ENCODE measurements at regions not wholly inside any gene's neighbourhood (a gene's known extent, or its start where the extent isn't known, plus 50 kb on each side); places are given as distances from the start of the nearest gene placed in this dataset.
A peak's percentile ranks its signal among the peaks of the same experiment; 100 is the strongest.

GRCh38 chr10:9603972-9604371 lies 1413.7 kb upstream of the CELF2 start:
- H2AFZ ChIP-seq (replicated peaks): no peak overlapping the region
- H3K4me3 Mint-ChIP-seq: no peak overlapping the region

DNA sequence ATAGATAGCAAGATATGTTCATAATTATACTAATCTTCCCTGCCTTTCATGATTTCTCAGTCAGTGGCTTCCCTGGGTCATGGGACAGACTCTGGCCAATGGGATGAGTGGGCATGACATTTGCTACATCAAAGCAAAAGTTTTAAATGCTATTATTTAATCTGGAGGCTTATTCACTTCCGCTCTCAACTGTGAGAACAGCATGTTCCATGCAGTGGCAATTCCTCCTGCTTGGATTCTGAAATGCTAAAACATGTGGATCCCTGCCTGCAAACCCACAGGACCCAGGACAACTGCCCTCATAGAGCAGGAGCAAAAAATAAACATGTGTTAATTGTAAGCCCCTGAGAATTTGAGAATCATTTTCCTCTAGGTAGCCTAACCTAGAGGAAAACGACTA lies 1412.4 kb upstream of the CELF2 start:
- H3K4me3 Mint-ChIP-seq: no peak overlapping the region
- Histone ChIP-seq H3K36me3 (no peaks in the 10 kb centered on the region), H3K27me3 (no peaks in the 10 kb centered on the region), H3K4me1 (no peaks in the 10 kb centered on the region), H3K79me2 (ENCODE audit: low read depth) (no peaks in the 10 kb centered on the region), H2AFZ (replicated peaks) (peak overlapping the region; percentile 19), H3K4me2 (no peak overlapping the region), H3K9me3 (ENCODE audit: low read depth) (no peaks in the 10 kb centered on the region), H3K9ac (no peak overlapping the region), H3K27ac (no peak overlapping the region), H4K20me1 (ENCODE audit: low read depth) (no peaks in the 10 kb centered on the region), H3F3A (ENCODE audit: low read depth) (no peaks in the 10 kb centered on the region), H3K4me3 (no peak overlapping the region)
- H3K9me3 Mint-ChIP-seq: no peaks in the 10 kb centered on the region
- H3K27ac Mint-ChIP-seq: no peak overlapping the region
- H3K27me3 Mint-ChIP-seq (ENCODE audit: insufficient read depth, low read depth): no peaks in the 10 kb centered on the region
- H3K36me3 Mint-ChIP-seq: no peaks in the 10 kb centered on the region
- H3K4me1 Mint-ChIP-seq: peaks cover 10% of the 10 kb centered on the region
- TF ChIP-seq EZH2 (IDR thresholded peaks at IDR 0.05) (no peak), EZH2phosphoT487 (IDR thresholded peaks at IDR 0.05) (no peak)
- TF ChIP-seq, protein P1, sequence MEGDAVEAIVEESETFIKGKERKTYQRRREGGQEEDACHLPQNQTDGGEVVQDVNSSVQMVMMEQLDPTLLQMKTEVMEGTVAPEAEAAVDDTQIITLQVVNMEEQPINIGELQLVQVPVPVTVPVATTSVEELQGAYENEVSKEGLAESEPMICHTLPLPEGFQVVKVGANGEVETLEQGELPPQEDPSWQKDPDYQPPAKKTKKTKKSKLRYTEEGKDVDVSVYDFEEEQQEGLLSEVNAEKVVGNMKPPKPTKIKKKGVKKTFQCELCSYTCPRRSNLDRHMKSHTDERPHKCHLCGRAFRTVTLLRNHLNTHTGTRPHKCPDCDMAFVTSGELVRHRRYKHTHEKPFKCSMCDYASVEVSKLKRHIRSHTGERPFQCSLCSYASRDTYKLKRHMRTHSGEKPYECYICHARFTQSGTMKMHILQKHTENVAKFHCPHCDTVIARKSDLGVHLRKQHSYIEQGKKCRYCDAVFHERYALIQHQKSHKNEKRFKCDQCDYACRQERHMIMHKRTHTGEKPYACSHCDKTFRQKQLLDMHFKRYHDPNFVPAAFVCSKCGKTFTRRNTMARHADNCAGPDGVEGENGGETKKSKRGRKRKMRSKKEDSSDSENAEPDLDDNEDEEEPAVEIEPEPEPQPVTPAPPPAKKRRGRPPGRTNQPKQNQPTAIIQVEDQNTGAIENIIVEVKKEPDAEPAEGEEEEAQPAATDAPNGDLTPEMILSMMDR (IDR thresholded peaks at IDR 0.05): no peak
- DNase-seq (ENCODE audit: low spot score): no peak

More at GRCh38 chr10:9603972-9604371, 1413.7 kb upstream of the CELF2 start:
- Histone ChIP-seq H3F3A (ENCODE audit: low read depth) (no peaks in the 10 kb centered on the region), H3K4me3 (no peak overlapping the region), H3K4me2 (no peak overlapping the region), H3K79me2 (ENCODE audit: low read depth) (no peaks in the 10 kb centered on the region), H3K27me3 (no peaks in the 10 kb centered on the region), H3K9me3 (ENCODE audit: low read depth) (no peaks in the 10 kb centered on the region), H3K27ac (no peak overlapping the region), H4K20me1 (ENCODE audit: low read depth) (no peaks in the 10 kb centered on the region), H3K4me1 (no peaks in the 10 kb centered on the region), H3K9ac (no peak overlapping the region), H3K36me3 (no peaks in the 10 kb centered on the region)
- Mint-ChIP-seq H3K36me3 (no peaks in the 10 kb centered on the region), H3K27me3 (ENCODE audit: insufficient read depth, low read depth) (no peaks in the 10 kb centered on the region), H3K27ac (no peak overlapping the region), H3K9me3 (no peaks in the 10 kb centered on the region), H3K4me1 (peaks cover 10% of the 10 kb centered on the region)
- TF ChIP-seq EZH2phosphoT487 (IDR thresholded peaks at IDR 0.05): no peak
- no peak for TF ChIP-seq EZH2 (IDR thresholded peaks at IDR 0.05)
- TF ChIP-seq, protein P1 (IDR thresholded peaks at IDR 0.05): no peak
- DNase-seq (ENCODE audit: low spot score): no peak

GRCh38 chr10:9608602-9609001 lies 1409.1 kb upstream of the CELF2 start:
- H3K27me3 Mint-ChIP-seq (ENCODE audit: insufficient read depth, low read depth): no peaks in the 10 kb centered on the region
- no peak for DNase-seq (ENCODE audit: low spot score)
- H2AFZ ChIP-seq (replicated peaks): no peak overlapping the region
- H3K9me3 ChIP-seq (ENCODE audit: low read depth): no peaks in the 10 kb centered on the region
- no peaks in the 10 kb centered on the region for H3K4me1 ChIP-seq
- H3K9ac ChIP-seq: no peak overlapping the region
- H3K36me3 Mint-ChIP-seq: no peaks in the 10 kb centered on the region
- H3K36me3 ChIP-seq: no peaks in the 10 kb centered on the region
- no peaks in the 10 kb centered on the region for H4K20me1 ChIP-seq (ENCODE audit: low read depth)
- no peaks in the 10 kb centered on the region for H3K9me3 Mint-ChIP-seq
- H3K4me3 ChIP-seq: no peak overlapping the region
- no peak overlapping the region for H3K27ac Mint-ChIP-seq
- H3K79me2 ChIP-seq (ENCODE audit: low read depth): no peaks in the 10 kb centered on the region
- TF ChIP-seq EZH2phosphoT487 (IDR thresholded peaks at IDR 0.05): no peak
- TF ChIP-seq, protein P1 (IDR thresholded peaks at IDR 0.05): peak; percentile 58
- TF ChIP-seq EZH2 (IDR thresholded peaks at IDR 0.05): no peak
- no peak overlapping the region for H3K4me3 Mint-ChIP-seq
- no peaks in the 10 kb centered on the region for H3K27me3 ChIP-seq
- H3K27ac ChIP-seq: no peak overlapping the region
- H3K4me2 ChIP-seq: no peak overlapping the region
- H3K4me1 Mint-ChIP-seq: peaks cover 4% of the 10 kb centered on the region
- H3F3A ChIP-seq (ENCODE audit: low read depth): no peaks in the 10 kb centered on the region

Data from neural progenitor cell (in vitro differentiated cells).